Upper lobe of right lung (tissue), 1 donor: ENCODE measurements at regions not wholly inside any gene's neighbourhood (a gene's known extent, or its start where the extent isn't known, plus 50 kb on each side); places are given as distances from the start of the nearest gene placed in this dataset.

Experiments used
- ATAC-seq: fragments of 200-7000 bp; cut with Tn5 transposase; one replicate; pipeline ENCODE4 v1.9.1; 2020; ENCODE audit warnings: mild to moderate bottlenecking, moderate library complexity
- DNase-seq: peaks from one replicate; pipeline ENCODE4 v3.0.0-alpha.2; 2020
- H3K27ac ChIP-seq: fragments of 200-600 bp; one replicate; pipeline ENCODE4 v1.8.0; 2022
- H3K27me3 ChIP-seq: fragments of 200-600 bp; one replicate; pipeline ENCODE4 v1.8.0; 2022; ENCODE audit warnings: mild to moderate bottlenecking
- H3K36me3 ChIP-seq: fragments of 200-600 bp; one replicate; pipeline ENCODE4 v1.8.0; 2022
- H3K4me1 ChIP-seq: fragments of 200-600 bp; one replicate; pipeline ENCODE4 v1.8.0; 2022
- H3K4me3 ChIP-seq: fragments of 200-600 bp; one replicate; pipeline ENCODE4 v1.8.0; 2022; ENCODE audit warnings: mild to moderate bottlenecking
- H3K9me3 ChIP-seq: fragments of 200-600 bp; one replicate; pipeline ENCODE4 v1.8.0; 2022
- CTCF ChIP-seq: fragments of 200-600 bp; IDR thresholded peaks from one replicate; pipeline ENCODE4 v1.8.0; 2022; ENCODE audit warnings: antibody characterized with exemption
- intact Hi-C: fragments of 100-400 bp; cut with DNase I; formaldehyde crosslinking; loops from one replicate; pipeline ENCODE4 v1.11.0; 2022
- donor health status: DM: no; HTN: yes; CAD: no; lungs with severe emphysema.

GRCh38 chr9:108652851-108653250 is 202.9 kb downstream of the ACTL7B start:
- Histone ChIP-seq H3K4me1 (no peaks in the 10 kb centered on the region), H3K36me3 (no peaks in the 10 kb centered on the region), H3K27ac (no peak overlapping the region), H3K9me3 (no peaks in the 10 kb centered on the region), H3K27me3 (no peaks in the 10 kb centered on the region), H3K4me3 (no peak overlapping the region)
- no peak for DNase-seq
- intact Hi-C loops = no loop called here
- no peak for ATAC-seq
- TF ChIP-seq CTCF = no peak

GRCh38 chr9:108650826-108651225 is 205.0 kb downstream of the ACTL7B start:
- intact Hi-C loops = no loop called here
- no peaks in the 10 kb centered on the region for H3K4me1 ChIP-seq
- no peaks in the 10 kb centered on the region for H3K9me3 ChIP-seq
- H3K27me3 ChIP-seq = no peaks in the 10 kb centered on the region
- TF ChIP-seq CTCF = no peak
- ATAC-seq = no peak
- no peaks in the 10 kb centered on the region for H3K36me3 ChIP-seq
- no peak overlapping the region for H3K27ac ChIP-seq
- DNase-seq = no peak
- no peak overlapping the region for H3K4me3 ChIP-seq

GRCh38 chr9:108645520-108645919 is 210.3 kb downstream of the ACTL7B start:
- Histone ChIP-seq H3K4me3 (no peak overlapping the region), H3K9me3 (no peaks in the 10 kb centered on the region), H3K4me1 (no peaks in the 10 kb centered on the region), H3K36me3 (no peaks in the 10 kb centered on the region), H3K27me3 (no peaks in the 10 kb centered on the region), H3K27ac (no peak overlapping the region)
- TF ChIP-seq CTCF = no peak
- intact Hi-C loops = no loop called here
- DNase-seq = no peak
- ATAC-seq = no peak

- H3K36me3 ChIP-seq = no peaks in the 10 kb centered on the region
- ATAC-seq (no peak), DNase-seq (no peak)
- H3K27ac ChIP-seq = no peak overlapping the region
- H3K4me1 ChIP-seq = no peaks in the 10 kb centered on the region
- no peak overlapping the region for H3K4me3 ChIP-seq
- TF ChIP-seq CTCF = no peak
- H3K9me3 ChIP-seq = no peaks in the 10 kb centered on the region
- no peaks in the 10 kb centered on the region for H3K27me3 ChIP-seq
- intact Hi-C loops = no loop called here
These were observed 211.9 kb downstream of the ACTL7B start for GRCh38 chr9:108643731-108644510.

GRCh38 chr9:108642871-108643270 is 212.9 kb downstream of the ACTL7B start:
- intact Hi-C loops = no loop called here
- Histone ChIP-seq H3K27ac (no peak overlapping the region), H3K36me3 (no peaks in the 10 kb centered on the region), H3K4me3 (no peak overlapping the region), H3K9me3 (no peaks in the 10 kb centered on the region), H3K4me1 (no peaks in the 10 kb centered on the region), H3K27me3 (no peaks in the 10 kb centered on the region)
- DNase-seq (no peak), ATAC-seq (no peak)
- no peak for TF ChIP-seq CTCF

- Histone ChIP-seq H3K27me3 (no peaks in the 10 kb centered on the region), H3K27ac (no peak overlapping the region)
- intact Hi-C loops = no loop called here
These were observed 215.6 kb downstream of the ACTL7B start for GRCh38 chr9:108640230-108640629.

More at GRCh38 chr9:108640230-108640629, 215.6 kb downstream of the ACTL7B start:
- Histone ChIP-seq H3K36me3 (no peaks in the 10 kb centered on the region), H3K4me1 (no peaks in the 10 kb centered on the region), H3K9me3 (no peaks in the 10 kb centered on the region), H3K4me3 (no peak overlapping the region)
- ATAC-seq (no peak), DNase-seq (no peak)
- no peak for TF ChIP-seq CTCF
